Heart left ventricle (tissue), 13 donors: ENCODE measurements at regions not wholly inside any gene's neighbourhood (a gene's known extent, or its start where the extent isn't known, plus 50 kb on each side); places are given as distances from the start of the nearest gene placed in this dataset.

Source experiments
- CTCF ChIP-seq, 12 donors: fragments of 200-600 bp; sonication (generic) in 4 of 12; IDR thresholded peaks; one replicate each; pipeline versions ENCODE4 v1.5.0 to v1.8.0; 2018 to 2022; ENCODE audit warnings: antibody characterized with exemption in 12 of 12, mild to moderate bottlenecking in 5 of 12
- POLR2A ChIP-seq, 2 donors: fragments of 450-650 bp; IDR thresholded peaks; one replicate each; pipeline ENCODE4 v1.6.1; 2017; ENCODE audit warnings: antibody characterized with exemption in 2 of 2, mild to moderate bottlenecking in 2 of 2, moderate library complexity in 2 of 2
- donor health status: ischemic (EF 13 %, LVEDD 7.1; RV severe dilation, severe dysfunction).
- donor health status: DM: no; HTN: yes; CAD: no.
- donor health status: DM: no; HTN: no; CAD: no.
- donor health status: ischemic (EF 25% LVEDD 6.9; RV normal size, moderate dysfunction).
- donor health status: ischemic (EF 25% LVEDD 5.7; RV mildly dilated, moderate dysfunction).
- donor health status: ischemic (EF 35%, LVEDD 5.7; RV mildly dilated, moderate dysfunction).
- donor health status: nonischemic (EF 11% LVEDD 7.7; RV severe dilation, severe dysfunction).
- donor health status: DM: yes; HTN: yes; CAD: no.
- donor health status: PGD.
- donor health status: ischemic (EF 29% LVEDD 5.4; RV normal size, mild dysfunction).
- donor health status: nonischemic (EF 23%, LVEDD 6.1; RV moderate dilation, normal function).

- TF ChIP-seq CTCF (IDR thresholded peaks at IDR 0.05) (no peak), POLR2A (IDR thresholded peaks at IDR 0.05) (no peak)
Measured at GRCh38 chr3:107325446-107325845, 51.8 kb upstream of the CCDC54 start.
